NCI-H1930 (cell line): ENCODE measurements at regions not wholly inside any gene's neighbourhood (a gene's known extent, or its start where the extent isn't known, plus 50 kb on each side); places are given as distances from the start of the nearest gene placed in this dataset.
"Not testable (repeated sequence)": the region's sequence is repeated elsewhere in the genome, so short reads cannot be mapped to it uniquely, and the experiment has no call there.

Experiments used
- DNase-seq, 2 experiments: peaks; one replicate each; lab custom pipeline; 2025; lab: John Stamatoyannopoulos, UW

- peak in 1 of 2 experiments; percentile 14 for DNase-seq
Measured at GRCh38 chr6:74409447-74409846, 713.4 kb downstream of the CD109 start.

GRCh38 chr6:74408844-74409243 is 712.8 kb downstream of the CD109 start:
- no peak for DNase-seq

GRCh38 chr6:74404366-74404765 is 708.4 kb downstream of the CD109 start:
- no peak for DNase-seq

GRCh38 chr6:74402781-74403180 is 706.8 kb downstream of the CD109 start:
- no peak for DNase-seq

- DNase-seq: not testable (repeated sequence)
Measured at GRCh38 chr6:74378437-74378836, 682.4 kb downstream of the CD109 start.

- no peak for DNase-seq
Measured at GRCh38 chr6:74369556-74369993, 673.6 kb downstream of the CD109 start.

GRCh38 chr6:74368746-74369145 is 672.7 kb downstream of the CD109 start:
- DNase-seq: no peak

GRCh38 chr6:74366634-74367033 is 670.6 kb downstream of the CD109 start:
- DNase-seq: no peak

GRCh38 chr6:74362391-74362790 is 666.4 kb downstream of the CD109 start:
- DNase-seq: no peak

GRCh38 chr6:74357321-74357720 is 661.3 kb downstream of the CD109 start:
- no peak for DNase-seq

GRCh38 chr6:74356391-74356790 is 660.4 kb downstream of the CD109 start:
- no peak for DNase-seq

- no peak for DNase-seq
Measured at GRCh38 chr6:74346936-74347535, 651.0 kb downstream of the CD109 start.

- no peak for DNase-seq
Measured at GRCh38 chr6:74343804-74344203, 647.8 kb downstream of the CD109 start.

- DNase-seq: not testable (repeated sequence)
Measured at GRCh38 chr6:74343321-74343720, 647.3 kb downstream of the CD109 start.

GRCh38 chr6:74334722-74335121 is 638.7 kb downstream of the CD109 start:
- no peak for DNase-seq

- no peak for DNase-seq
Measured at GRCh38 chr6:74333406-74333805, 637.4 kb downstream of the CD109 start.

GRCh38 chr6:74320715-74321114 is 624.7 kb downstream of the CD109 start:
- DNase-seq: no peak

- DNase-seq: no peak
Measured at GRCh38 chr6:74320074-74320473, 624.1 kb downstream of the CD109 start.

- no peak for DNase-seq
Measured at GRCh38 chr6:74319292-74319691, 623.3 kb downstream of the CD109 start.

GRCh38 chr6:74318738-74319137 is 622.7 kb downstream of the CD109 start:
- DNase-seq: no peak

GRCh38 chr6:74312081-74312480 is 616.1 kb downstream of the CD109 start:
- no peak for DNase-seq

- DNase-seq: no peak
Measured at GRCh38 chr6:74311431-74311830, 615.4 kb downstream of the CD109 start.

- no peak for DNase-seq
Measured at GRCh38 chr6:74289884-74290283, 593.9 kb downstream of the CD109 start.

GRCh38 chr6:74287932-74288331 is 591.9 kb downstream of the CD109 start:
- DNase-seq: no peak
